Kasumi-1 (cell line): ENCODE measurements at regions not wholly inside any gene's neighbourhood (a gene's known extent, or its start where the extent isn't known, plus 50 kb on each side); places are given as distances from the start of the nearest gene placed in this dataset.

Experiments used
- DNase-seq, 2 experiments: peaks; one replicate each; lab custom pipeline; 2025; lab: John Stamatoyannopoulos, UW

DNA sequence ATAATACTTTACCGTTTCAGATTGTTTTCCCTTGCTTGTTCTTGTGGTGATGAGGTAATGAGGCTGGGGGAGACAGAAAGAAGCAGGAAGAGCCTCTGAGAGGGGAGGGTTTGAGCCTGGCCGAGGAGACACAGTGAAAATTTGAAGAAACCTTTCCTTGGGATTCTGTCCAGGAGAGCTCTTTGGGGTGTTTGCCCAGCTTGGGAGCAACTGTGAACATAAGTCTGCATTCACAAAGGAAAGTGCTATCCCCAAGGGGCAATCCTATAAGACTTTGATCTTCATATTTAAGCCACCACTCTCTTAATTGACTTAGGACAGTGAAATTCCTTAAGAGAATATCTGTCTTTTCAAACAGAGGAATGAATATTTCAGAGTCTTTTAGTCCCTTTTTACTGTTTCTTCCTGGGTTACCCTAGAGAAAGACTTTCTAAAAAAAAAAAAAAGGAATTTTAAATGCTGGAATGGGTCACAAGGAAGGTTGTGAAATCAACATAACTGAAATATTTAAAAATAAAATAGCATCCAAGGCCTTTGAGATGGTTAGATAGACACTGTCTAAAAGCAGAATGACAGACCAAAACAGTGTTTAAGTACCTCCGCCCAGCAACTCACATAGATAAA is 52.5 kb upstream of the STAM2 start:
- DNase-seq, result no peak

DNA sequence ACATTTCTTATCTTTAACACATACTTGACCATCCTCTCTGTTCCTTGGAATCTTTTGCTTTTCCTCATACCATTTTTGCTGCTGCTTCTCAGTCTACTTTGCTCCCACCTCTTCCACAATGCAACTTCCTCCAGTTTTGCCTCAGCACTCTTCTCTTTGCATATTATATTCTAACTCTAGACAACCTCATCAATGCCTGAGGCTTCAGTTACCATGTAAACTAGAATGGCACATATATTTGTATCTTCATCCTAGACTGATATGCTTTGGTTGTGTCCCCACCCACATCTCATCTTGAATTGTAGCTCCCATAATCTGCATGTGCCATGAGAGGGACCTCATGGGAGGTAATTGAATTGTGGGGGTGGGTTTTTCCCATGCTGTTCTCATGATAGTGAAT is 55.9 kb upstream of the STAM2 start:
- no peak for DNase-seq

DNA sequence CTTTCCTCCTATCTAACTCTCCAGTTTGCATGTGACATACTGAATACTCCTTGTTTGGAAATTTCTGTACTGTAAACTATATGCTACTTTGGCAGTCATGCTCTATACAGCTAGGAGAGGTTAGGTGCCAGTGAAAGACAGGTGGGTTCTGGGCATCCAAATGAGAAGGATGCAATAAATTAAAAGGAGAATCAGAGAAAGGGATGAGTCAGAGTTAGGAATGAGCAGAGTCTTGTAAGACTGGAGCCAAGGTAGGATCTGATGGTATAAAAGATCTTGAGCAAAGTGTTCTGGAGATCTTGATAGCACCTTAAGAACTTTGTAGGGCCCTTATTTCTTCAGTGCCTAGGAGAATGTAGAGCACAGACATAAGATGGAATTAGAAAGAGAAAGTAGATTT is 58.7 kb upstream of the STAM2 start:
- no peak for DNase-seq

DNA sequence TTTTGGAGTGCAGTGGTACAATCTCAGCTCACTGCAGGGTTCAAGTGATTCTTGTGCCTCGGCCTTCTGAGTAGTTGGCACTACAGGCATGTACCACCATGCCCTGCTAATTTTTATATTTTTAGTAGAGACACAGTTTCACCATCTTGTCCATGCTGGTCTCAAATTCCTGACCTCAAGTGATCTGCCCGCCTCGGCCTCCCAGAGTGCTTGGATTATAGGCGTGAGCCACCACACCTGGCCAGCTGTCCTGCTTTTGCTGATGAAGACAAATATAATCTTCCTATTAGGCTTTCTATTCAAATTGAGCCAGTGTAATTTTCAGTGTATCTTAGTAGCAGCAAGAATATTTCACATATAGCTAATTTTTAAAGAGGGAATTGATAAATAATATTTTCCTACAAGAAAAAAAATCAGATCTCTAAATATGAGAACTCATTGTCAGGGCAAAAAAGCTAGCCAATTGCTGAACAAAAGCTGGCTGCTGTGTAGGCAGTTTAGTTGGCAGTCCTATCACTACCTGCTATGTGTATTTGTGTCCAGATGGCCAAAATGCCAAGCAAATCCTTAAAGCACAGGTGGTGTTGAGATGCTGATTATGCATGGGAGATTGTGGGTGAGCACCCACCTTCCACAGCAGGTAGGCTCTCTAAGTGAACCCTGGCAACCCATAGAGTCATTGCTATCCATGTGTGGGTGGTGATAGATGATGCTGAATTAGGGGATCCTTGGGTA is 60.8 kb upstream of the STAM2 start:
- no peak for DNase-seq

DNA sequence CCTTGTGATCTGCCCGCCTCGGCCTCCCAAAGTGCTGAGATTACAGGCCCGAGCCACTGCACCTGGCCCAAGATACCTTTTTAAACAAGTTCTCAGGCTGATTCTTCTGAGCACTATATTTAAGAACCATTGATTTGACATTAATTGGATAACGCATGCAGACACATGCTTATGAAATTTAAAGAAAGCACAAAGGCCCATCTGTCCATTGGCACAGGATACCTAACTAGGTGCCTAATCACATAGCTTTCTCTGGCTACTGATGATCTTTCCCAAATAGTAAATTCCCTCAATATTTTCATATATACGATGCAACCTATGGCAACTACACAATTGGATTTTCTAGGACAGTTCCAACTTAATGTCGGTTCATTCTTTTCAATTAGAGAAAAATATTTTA is 62.5 kb upstream of the STAM2 start:
- DNase-seq, result no peak

DNA sequence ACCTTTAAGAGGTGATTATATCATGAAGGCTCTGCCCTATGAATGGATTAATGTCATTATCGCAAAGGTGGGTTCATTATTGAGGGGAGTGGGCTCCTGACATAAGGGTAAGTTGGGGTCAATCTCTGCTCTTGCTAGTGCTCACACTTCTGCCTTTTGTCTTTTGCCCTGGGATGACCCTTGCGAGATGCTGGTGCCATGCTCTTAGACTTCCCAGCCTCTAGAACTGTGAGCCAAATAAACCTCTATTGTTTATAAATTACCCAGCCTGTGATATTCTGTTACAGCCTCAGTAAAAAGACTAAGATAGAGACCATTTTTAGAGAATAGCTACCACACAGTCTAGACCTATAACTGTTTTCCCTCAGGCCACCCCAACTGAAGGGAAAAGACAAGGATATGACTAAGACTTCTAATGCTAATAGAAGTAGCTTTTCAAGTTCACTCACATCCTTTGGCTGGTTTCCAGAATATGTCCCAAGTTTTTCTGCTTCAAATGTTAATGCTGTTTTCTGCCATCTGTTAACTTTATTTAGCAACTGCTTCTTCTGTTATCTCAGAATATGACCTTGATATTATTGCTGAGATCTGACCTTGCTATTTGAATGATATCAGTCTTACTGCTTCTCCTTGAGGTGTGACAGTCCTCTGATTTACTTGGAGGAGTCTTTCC is 65.1 kb upstream of the STAM2 start:
- DNase-seq, result no peak

DNA sequence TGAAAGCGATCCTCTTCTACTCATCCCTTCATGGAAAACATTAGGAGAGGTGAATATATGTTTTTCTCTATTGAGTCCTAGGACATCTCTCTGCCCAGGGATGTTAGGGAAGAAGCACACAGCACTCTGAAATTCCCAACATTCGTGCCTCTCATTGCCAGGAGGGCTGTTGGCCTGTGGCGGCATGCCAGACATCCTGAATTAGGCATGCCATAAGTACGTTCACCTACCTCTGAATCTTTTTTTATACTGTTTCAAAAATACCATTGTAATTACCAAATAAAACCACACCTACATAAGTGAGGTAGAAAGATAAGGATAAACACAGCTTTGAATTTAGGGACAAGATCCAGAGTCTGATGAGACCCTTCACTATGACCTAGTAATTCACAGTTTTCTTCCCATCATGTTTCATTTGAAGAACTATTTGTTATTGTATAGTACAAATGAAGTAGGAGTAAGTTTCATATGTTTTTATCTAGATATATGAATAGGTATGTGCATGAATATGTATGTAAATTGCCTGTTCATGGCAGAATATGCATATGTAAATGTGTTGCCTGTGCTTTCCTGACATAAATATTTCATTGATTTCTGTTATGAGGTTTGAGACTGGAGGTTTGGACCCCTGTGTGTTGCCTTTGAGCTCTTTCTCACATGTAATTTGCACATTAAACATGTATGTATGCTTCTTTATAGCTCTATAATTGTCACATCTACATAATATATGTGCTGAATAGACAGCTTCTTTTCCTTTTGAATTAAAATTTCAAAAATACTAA is 66.6 kb upstream of the STAM2 start:
- DNase-seq, result no peak

DNA sequence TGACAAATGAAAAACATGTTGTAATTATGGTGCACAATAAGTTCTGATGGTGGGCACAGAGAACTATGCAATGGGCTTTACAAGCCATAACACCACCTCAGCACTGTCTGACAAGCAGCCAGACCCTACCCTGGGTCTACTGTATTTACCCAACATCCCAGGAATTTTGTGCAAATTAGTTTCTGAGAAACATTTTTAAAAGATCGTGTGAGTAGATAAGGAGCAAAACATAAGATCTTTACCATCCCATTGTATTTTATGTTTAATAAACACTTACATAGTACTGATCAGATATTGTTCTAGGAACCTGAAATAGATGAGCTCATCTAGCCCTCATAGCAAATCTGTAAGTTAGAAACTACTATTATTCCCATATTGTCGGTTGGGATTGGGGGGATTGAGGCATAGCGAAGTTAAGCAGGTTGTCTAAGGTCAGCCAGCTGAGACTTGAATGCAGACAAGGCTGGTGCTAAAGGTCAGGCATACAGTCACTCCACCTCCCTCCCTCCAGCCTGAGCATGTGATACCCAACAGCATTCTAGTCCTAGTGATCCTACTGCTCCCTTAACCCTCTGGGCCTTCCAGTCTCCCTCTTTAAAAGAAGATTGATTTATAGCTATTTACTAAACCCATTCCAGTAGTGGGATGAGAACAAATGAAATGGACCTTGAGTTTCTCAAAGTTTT is 67.4 kb upstream of the STAM2 start:
- no peak for DNase-seq

DNA sequence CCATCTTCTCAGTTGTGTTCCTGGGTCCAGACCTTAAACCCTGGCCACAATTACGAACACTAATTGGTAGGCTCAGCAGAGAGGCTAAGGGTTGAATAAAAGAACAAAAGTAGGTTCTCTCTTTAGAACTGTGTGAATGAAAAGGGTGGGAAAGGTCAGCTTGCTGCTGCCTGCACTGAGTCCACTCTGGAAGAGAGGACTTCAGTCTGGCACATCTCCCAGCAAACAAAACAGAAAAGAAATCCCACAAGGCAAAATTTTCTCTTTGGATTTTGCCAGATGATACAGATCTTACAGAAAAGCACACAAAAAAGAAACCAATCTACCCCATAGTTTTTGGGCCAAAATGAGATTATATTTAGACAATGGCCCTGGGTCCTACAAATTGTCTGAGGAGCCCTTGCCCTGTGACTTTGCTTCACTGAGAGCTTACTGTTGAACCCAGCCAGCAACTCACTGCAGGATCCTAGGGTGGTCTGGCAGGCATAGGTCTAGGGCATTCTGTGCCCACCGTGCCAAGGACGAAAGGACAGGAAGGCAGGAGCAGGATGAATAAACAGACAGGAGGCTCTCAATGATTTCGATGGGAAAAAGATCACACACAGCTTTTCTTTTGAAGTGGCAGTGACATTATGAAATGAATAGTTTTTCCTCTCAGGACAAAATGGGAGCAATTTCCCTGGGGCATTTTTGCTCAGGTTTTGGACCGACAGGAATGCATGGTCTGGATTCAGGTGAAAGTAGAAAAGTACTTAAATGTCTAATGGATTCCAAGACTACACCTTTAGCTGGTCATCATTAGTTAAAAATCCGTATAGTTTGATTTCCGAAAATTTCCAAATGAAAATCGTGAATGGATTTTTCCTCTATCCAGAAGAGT is 68.4 kb upstream of the STAM2 start:
- DNase-seq, result no peak

DNA sequence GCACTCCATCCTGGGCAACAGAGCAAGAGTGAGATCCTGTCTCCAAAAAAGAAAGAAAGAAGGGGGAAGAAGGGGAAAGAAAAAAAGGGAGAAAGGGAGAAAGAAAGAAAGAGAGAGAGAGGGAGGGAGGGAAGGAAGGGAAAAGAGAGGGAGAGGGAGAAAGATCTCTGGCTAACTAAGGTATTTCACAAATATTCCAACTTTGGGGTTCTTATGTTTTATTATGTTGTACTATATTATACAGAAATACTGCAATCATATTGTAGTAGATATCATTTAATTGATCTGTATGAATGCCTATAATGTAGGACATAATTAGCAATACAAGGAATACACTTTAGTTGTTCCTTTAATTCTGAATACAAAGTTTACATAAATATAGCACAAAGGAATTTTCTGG is 70.1 kb upstream of the STAM2 start:
- no peak for DNase-seq

DNA sequence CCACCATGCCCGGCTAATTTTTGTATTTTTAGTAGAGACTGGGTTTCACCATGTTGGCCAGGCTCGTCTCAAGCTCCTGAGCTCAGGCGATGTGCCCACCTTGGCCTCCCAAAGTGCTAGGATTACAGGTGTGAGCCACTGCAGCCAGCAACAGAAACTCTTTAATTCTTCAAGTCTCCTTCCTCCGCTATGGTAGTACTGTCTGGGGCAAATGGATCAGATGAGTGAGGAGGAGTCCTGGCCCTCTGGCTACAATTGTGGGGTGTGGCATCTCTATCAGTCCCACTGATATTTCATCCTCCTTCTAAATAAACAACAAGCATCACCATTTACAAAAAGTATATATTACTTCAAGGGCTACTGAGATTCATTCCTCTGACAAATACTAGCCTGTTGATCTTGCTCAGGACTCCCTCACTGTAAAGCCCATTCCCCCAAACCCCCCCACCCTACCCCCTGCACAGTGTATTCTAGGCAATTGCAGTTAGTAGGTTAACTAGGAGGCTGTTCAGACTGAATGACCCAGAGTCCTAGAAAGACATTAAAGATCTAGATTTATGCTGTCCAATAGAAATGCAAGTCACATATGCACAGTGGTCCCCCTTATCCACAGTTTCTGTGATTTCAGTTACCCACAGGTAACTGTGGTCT is 71.2 kb upstream of the STAM2 start:
- no peak for DNase-seq

DNA sequence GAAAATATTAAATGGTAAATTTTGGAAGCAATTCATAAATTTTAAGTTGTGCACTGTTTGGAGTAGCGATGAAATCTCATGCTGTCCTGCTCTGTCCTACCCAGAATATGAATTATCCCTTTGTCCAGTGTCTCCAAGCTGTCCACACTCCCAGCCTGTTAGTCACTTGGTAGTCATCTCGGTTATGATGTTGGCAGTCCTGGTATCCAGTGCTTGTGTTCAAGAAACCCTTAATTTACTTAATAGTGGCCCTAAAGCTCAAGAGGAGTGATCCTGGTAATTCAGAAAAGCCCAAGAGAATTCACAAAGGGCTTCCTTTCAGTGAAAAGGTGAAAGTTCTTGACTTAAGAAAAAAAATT is 71.8 kb upstream of the STAM2 start:
- no peak for DNase-seq

DNA sequence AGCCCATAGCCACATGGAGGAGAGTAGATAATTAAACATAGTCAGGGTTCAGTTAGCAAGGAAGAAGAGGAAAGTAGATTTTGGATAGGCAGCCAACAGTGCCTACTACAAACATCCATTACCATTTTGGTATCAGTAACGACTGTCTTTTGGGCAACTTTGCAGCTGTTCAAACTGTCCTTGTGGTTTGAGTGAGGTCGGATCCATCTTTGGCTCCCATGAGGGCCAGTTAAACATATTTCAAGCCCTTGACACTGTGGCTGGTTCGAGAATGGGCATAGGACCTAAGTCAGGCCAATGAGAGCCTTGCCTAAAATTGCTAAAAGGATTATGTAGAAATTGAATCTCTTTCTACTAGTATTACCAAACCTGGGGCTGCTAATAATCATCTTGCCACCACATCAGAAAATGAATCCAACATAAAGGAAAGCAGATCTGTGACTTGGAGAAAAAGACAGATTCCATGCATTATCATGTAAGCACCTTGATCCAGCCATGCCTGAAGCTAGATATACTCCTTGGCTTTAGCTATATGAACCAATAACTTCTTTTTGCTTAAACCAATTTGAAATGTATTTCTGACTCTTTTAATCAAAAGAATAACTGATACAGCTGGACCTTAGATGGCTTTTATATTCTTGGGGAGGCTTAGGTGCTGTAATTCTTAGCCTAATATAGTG is 75.0 kb upstream of the STAM2 start:
- no peak for DNase-seq

DNA sequence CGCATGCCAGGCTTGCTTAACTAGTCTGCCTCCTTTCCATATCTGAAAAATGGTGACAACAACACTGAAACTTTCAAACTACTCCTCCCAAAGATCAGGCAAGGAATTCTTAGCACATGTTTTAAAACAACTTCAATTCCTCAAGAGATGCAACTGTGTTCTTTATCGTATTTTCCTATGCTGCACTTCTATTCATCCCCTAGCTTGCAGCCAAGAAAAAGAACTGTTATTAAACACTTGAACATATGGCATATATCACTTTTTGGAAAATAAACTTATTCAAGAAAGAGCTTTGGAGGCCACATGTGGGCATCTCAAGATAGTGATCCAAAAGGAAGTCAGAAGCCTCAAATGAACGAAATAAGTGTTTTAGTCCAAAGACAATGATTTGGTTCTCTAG is 75.6 kb upstream of the STAM2 start:
- no peak for DNase-seq

DNA sequence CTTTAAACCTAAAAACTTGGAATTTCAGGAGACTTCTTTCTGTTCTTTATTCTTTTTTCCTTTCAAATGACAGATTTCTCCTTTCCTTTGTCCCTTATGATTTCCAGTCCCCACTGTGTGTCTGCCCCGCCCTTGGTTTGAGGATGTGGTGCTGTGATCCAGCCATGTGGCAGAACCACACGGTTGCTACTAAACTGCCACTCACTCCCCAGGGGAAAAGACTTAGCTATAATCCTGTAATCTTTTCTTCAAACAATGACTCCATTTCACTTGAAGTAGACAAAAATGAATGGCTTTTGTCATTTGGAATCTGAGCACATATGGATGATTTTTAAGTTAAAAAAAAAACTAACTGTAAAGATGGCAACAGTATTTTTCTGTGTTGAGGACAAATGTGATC is 76.2 kb upstream of the STAM2 start:
- DNase-seq, result no peak

DNA sequence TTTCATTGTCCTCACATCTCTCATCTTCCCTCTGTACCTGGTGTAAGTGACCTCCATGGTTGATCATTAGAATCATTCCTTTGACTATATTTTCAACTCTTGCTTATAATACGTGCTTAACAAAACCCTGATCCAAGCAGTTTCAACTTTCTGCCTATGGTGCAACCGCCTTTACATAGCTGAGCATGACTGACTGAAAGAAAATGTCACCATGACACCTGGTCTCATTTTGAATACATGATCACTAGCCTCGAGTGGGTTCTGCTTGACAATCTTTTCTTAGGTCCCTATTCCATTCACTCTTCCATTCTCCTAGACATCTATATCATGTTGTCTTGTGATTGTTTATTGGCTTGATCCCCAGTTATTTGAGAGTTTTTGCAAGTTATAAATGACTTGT is 78.9 kb upstream of the STAM2 start:
- no peak for DNase-seq

DNA sequence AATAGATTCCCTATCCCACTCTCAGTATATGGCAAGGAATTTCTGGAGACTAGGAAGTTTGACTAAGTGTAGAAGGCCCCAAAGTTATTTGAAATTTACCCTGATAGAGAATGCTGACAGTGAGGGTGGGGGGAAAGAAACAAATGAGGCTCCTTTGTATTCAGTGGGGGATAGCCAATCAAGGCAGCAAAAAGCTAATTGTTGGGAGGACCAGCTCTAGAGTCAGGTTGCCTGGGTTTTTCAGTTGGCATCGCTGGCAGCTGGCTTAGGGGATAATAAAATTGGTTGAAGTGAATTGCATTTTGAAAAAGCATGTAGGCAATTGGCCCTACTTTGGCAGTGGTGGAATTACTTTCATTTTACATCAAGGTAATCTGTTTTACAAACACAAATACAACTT is 79.4 kb upstream of the STAM2 start:
- no peak for DNase-seq

DNA sequence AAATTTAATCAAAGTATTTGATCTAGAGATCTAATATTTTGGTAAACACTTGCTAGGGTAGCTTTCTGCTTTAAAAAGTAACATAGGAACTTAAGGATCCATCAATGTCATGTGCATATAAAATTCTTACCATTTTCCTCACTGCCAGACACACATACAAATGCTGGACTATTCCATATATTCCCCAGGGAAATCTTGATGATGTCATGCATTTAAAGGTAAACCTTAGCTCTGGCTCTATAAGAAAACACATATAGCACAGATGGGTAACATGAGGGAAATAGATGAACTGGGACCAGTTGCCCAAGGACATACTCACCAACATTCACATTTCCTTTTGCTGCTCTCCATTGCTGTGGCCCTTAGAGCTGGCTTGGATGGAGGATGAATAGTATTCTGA is 79.1 kb upstream of the FMNL2 start:
- no peak for DNase-seq

DNA sequence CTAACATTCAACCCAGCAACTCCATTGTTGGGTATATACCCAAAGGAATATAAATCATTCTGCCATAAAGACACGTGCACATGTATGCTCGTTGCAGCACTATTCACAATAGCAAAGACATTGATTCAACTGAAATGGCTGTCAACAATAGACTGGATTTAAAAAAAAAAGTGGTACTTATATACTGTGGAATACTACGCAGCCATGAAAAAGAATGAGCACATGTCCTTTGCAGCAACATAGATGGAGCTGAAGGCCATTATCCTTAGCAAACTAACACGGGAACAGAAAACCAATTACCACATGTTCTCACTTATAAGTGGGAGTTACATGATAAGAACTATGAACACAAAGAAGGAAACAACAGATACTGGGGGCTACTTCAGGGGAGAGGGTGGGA is 74.0 kb upstream of the FMNL2 start:
- DNase-seq, result no peak

DNA sequence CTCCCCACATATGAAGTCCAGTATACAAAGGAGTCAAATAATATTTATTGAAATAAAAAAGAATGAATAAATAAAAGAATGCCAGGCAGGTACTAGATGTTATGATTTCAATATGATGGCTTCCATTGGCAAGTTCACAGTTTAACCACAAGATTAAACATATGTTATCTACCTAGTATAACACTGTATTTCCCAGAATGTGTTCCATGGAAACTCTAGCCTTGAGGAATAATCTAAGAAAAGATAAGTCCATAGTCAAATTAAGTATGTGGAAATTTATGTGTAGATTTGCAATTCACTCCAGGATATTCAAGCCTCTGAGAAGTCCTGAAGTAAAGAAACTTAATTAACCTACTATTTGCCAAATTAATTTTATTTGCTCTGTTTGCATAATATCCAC is 71.1 kb upstream of the FMNL2 start:
- DNase-seq, result no peak
